ENCODE measurements at regions not wholly inside any gene's neighbourhood (a gene's known extent, or its start where the extent isn't known, plus 50 kb on each side); places are given as distances from the start of the nearest gene placed in this dataset.

DNA sequence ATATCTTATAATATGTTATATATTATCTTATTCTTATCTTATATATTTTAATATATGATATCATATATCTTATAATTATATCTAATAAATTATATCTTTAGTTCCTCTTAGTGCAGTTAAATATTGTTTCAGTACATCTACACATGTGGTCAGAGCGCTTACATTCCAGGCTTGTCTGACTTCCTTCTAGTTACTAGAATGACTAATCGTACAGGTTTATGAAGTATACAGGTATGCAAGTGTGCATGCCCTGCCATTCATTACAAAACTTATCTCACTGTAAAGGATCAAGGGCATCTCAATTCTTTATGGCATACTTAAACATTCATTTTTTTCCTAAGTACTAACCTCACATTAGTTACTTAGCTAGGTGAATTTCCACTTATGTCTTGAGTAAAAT lies 1278.0 kb upstream of the MAP3K7 start:
- DNase-seq = no peak

DNA sequence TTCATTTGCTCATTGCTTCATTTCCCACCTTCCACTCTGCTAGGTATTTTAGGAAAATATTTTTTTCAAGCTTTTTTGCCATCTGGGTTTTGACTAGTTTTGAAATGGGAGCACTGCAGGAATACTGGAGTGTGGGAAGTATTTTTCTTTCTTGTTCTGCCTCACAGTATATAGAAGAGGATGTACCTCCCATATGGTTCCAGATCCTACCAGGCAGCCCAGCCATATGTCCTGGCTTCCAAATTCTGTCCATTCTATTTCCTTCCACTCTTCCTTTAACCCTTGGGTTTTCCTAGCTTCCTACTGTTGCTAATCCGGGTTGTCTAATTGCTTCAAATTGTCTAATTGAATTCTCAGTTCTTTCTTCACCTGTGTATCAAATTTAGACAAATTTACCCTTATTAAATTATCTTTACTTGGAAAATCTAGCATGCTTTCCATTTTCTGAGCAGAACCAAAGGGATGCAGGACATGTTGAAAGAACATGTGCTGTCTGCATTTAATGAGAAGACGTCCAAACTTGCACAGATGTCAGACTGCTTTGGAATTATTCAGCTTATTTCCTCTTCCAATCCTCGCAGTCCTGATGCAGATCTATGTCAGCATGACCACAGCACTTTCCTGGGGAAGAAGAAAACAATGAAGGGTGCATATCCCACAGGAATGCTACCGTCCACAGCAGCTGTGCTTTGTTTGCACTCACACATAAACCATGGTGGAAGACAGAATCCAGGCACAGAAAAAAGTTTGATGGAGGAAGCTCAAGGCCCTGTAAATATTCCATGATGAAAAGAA lies 1273.9 kb upstream of the MAP3K7 start:
- DNase-seq = no peak

DNA sequence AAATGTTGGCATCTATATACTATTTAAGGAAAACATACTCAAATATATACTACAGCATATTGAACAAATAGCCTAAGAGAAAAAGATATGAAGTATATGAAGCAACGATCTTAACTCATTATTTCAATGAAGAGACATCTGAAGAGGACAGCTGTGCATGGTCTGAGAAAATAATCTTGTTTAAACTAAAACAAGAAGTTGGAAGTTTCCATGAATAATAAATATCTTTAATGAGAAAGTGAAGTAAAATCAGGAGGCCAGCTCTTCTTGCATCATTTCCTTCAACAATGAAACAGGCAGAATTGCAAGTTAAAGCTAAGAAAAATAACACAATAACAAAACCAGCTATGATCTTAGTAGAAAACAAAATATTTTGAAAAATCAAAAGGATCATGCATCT lies 1265.4 kb upstream of the MAP3K7 start:
- no peak for DNase-seq

DNA sequence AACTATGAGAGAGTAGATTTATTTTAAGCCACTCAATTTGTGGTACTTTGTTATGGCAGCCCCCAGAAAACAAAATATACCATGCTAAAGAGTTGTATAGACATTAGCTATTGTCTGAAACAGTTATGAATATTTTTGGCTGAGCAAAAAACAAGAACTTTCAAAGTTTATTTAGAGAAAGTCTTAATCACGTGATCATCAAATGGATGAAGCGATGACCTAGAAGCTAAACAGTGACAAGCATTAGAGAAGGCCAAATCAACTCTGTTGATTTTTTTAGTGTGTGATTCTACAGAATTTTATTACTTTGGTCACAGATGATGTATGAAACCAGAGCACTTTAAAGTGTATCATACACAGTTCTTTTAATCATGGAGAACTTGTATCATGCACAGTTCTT lies 1247.9 kb upstream of the MAP3K7 start:
- DNase-seq = no peak

DNA sequence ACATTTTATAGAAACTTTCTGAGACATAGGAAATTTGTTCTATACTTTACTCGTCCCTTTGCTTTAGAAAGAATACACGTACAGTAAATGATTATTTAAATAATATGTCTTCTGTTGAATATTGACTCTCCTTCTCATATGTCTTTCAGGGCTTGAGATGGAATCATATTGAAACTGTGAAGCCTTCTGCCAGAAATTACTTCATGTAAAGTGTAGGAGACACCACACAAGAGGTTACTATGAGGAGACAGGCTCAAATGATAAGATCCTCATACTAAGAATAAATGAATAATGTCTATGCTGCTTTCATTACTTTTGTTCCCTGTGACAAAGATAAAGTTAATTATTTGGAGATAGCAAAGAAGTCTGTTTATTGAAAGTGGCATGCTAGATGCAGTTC lies 1240.3 kb upstream of the MAP3K7 start:
- DNase-seq = no peak

DNA sequence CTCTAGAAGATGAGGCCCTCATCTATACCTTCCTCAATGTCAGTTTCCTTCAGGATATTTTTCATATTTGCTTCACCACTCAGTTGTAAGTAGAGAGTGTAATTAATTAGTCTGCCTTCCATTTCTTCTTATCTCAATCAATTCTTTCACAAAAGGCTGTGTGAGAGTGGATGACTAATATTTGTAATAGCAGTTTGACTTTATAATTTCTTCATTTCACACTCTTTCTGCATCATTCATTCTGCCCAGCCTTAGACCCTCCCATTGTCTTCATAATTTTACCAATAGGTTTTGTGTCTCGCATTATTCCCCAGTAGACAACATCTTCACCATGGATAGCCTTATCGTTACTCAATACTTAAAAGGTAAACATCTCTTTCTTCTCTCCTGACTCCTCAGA lies 1239.3 kb upstream of the MAP3K7 start:
- no peak for DNase-seq

DNA sequence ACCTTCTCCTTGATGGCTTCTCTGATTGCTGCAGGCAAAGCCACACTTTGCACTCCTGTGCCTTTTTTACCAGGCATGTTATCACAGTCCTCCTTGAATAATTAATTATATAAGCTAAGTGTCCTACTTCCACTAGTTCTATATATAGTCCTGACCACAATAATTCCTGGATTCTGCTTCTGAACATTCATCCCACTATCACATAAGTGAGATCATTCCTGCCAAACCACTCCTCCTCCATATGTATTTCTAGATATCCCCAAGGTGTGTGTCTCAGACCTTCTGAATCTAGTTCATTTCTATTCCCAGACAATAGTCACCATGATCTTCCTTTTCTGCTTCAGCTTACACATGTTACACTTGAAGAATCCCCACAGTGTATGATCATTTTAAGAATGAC lies 1237.5 kb upstream of the MAP3K7 start:
- no peak for DNase-seq

DNA sequence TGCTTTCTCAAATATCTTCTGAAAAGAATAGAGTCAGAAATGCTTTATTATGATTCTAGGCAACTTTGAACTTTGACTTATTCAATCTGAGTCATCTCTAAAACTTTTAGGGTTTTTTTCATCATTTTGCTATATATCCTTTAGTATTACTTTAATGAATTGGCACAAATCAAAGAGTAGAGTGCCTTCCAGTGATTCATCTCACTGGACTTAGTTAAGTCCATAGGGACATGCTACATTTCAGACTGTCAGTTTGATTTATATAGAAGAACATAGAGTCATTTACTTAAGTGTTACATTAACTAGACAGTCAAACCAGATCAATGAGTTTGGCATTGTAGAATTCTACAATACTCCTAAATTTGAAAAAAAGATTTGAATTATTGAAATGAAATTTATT lies 1235.7 kb upstream of the MAP3K7 start:
- DNase-seq = no peak

DNA sequence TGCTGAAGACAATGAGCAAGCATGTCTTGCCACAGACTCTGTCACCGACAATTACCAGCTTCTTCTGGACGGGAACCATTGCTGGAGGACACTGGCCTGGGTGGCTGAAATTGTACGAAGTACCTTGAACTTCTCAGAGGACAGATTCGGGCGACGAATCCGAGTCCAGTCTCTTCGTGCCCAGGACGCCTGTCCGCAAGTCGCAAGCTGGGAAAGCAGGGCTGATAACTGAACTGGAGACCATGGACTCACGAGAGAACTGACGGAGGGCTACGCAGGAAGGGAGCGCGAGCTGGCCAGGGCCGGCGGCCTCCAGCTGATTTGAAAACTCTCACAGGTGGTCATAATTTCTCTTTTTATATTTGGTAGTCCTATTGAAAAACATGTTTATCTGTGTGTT lies 1229.5 kb upstream of the MAP3K7 start:
- no peak for DNase-seq

DNA sequence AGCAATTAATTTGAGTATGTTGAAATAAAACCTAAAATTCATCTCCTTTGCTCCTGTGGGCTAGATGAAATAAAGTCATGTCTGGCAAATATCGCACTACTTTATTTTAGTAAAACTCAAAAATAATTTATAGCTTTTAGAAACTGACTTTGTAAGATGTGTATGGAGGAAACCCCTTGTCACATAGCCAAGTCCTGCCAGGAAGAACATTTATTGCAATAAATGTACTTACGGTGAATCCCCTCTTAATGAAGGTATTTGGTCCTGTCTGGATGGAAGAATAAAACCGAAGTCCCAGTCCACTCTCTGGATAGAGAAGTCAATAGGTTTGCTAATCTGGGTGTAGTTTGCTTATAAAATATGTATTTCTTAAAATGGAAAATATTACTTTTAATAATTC lies 1226.8 kb upstream of the MAP3K7 start:
- DNase-seq = no peak

DNA sequence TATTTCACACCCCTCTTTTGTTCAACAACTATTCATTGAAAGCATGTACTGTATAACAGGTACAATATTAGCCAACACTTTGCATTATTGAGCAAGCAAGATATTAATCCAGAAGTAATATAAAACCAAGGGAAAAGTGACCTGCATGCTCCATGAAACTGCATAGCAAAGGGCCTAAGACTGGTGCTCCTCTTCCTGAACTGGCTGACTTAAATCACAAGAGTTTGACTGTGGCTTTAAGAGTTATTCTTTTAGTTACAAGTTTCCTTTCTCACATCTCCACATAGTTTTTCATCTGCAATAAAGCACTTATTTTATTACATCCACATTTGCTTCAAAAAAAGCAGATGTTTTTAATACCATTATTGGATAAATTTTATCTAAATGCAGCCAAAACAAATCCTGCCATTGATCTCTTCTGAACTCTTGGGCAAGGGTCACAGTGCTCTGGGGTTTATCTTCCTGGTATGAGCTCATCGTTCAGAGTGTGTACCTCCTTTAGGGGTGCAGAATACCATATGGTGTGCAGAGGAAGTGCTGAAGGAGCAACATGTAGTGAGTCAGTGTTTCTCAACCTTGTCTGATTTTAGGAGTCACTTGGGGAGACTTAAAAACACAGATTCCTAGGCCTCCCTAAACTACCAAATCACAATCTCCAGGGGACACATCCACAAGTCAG lies 1225.9 kb upstream of the MAP3K7 start:
- no peak for DNase-seq

DNA sequence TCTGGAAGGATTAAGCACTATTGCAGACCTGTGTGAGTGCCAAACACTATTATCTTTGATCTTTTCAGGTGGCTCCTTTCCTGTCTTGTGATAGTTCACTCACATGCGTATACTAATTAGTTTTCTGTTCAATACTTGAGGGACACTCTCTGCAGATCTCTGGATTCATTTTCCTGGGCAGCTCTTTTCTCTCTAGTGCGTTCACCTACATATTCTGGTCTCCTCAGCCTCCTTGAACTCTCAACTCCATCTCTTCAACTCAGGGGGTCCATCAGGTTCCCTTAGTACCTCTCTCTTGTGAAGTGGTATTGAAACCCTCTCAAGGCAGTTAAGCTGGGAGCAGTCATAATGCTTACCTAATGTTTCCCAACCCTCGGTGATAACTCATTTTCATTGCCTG lies 1218.1 kb upstream of the MAP3K7 start:
- DNase-seq = no peak

DNA sequence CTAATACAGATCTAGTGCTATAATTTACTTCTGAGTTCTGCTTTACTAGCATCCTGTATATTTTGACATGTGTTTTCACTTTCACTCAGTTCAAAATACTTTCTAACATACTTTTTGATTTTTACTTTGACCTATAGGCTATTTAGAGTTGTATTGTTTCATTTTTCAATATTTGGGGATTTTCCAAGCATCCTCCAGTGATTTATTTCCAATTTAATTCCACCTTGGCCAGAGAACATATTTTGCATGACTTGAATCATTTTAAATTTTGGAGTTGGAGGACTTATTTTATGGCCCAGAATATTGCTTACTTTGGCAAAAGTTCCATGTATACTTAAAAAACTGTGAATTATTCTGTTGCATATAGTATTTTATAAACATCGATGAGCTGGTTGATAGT lies 1215.6 kb upstream of the MAP3K7 start:
- no peak for DNase-seq

DNA sequence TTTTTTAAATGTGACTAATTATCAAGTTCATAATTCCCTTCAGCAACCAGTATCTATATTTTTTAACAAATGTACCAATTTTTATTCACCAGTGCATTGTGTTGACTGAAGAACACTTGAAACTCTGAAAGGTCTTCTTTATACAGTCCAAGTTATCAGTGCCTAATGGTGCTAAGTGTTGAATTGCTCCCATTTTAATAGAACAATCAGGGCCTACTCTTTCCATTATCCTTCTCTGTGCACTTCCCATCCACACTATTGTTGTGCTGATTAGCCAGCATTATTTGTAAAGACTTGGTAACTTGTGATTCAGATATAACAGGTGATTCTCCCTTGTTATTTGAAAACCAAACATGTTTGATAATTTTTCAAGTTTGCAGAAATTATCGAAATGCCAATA lies 1209.7 kb upstream of the MAP3K7 start:
- no peak for DNase-seq

DNA sequence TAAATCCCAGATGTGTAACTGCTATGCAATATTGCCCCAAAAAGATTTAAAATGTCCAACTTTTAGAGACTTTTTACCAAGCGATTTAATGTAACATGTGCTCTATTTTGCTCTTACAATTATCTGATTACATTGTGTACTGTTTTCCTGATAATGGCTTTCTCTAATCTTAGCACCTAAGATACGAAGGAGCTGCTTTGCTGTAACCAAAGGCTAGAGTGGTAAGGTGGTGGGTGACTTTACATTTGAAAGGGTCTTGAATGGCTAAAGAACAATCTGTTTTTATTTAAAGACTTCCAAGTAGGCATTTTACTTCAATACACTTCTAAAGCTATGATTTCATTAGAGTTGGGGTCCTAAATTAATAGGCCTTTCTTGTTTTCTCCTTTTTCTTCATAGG lies 1201.6 kb upstream of the MAP3K7 start:
- no peak for DNase-seq

DNA sequence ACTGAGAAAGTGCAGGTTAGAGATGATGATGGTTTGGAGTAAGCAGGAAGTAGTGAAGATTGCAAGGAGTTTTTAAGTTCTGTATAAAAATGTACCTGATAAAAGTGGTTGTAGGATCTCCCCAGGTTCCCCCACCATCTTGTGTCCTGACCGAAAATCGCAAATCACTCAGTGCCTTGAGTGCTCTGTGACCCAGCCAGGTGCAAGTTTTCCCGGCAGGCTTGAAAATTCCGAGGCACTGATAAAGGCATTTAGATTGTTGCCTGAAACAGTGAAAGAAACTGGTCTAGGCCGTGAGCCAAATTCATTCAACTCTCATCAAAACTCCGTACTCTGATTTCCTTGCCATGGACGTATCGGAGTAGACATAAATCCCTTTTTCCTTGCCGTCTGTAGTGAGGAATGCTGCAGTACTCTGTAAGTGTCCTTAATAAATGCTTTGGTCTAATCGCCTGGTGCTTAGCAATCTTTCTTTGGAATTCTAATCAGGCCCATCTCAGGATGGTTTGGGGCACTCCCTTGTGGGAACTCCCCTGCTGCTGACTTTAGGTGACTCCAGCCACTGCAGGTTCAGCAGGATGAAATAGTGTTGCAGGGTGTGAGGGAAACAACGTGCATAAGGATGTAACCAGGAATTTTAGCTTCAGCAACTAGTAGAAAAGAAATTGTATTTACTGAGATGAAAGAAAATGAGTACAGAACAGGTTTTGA lies 1199.8 kb upstream of the MAP3K7 start:
- DNase-seq = no peak

DNA sequence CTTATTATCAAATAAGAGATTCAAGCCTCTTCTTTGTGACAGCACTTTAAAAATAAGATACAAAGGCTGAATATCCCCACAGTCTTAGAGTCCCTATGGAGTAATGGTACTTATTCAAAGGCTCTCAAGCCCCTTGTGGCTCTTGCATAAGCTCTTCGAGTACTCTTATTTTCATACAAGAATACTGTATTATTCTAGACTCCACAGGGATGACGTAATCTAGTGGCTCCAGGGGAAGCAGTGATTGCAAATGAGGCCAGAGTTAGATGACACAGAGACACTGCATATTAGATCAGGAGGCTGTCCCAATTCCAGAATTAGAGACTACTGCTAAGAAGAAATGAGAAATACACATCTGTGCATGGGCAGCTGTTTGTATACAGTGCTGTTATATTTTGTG lies 1195.9 kb upstream of the MAP3K7 start:
- no peak for DNase-seq

DNA sequence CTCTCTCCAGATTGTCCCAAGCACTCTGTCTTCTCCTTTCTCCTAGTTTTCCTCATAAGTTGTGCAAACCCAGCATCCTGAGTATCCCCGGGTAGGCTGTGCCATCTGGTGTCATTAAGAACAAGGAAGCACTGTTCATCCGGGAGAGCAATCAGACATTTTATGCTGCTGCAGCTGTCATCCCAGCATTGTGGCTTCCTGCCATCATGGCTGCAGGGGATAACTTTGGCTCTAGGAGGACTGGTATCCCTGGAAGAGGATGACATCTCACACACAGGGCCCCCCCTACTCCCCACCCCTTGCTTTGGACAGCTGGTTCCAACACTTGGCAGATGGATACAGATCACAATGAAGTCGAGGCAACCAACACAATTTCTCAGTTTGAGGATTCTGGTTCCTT lies 1195.1 kb upstream of the MAP3K7 start:
- no peak for DNase-seq

DNA sequence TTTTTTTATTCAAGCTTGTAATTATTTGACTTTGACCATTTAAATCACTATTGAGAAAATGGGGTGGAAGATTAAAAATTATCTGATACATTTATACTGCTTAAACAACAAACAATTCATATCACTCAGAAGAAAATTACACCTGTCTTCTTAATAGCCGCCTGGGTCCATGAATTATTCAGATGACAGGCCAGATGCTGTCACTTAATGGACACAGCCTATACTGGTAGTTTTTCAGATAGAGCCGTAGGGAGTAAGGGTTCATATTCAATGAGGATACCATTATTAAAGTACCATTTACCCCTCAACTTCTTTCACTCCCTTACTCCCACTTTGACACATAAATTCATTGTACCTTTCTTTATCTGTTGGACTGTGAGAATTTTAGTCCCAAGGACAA lies 1193.4 kb upstream of the MAP3K7 start:
- no peak for DNase-seq

DNA sequence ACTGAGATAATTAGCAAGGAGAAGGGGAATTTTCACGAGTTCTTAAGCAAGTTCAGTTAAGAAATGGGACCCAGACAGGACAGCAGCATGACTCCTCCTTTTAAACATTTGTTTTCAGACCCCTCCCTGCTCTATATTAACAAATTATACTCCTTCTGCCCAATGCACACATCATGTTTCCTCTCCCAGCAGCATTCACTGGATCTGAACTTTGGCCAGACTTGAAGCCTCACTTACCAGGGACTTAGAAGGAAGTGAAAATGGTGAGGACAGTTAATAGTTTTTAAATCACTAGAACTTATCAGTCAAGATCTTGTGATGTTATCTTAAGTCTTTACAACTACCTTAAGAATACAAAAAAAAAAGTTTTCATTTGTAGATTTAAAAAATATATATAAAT lies 1174.7 kb upstream of the MAP3K7 start:
- no peak for DNase-seq

DNA sequence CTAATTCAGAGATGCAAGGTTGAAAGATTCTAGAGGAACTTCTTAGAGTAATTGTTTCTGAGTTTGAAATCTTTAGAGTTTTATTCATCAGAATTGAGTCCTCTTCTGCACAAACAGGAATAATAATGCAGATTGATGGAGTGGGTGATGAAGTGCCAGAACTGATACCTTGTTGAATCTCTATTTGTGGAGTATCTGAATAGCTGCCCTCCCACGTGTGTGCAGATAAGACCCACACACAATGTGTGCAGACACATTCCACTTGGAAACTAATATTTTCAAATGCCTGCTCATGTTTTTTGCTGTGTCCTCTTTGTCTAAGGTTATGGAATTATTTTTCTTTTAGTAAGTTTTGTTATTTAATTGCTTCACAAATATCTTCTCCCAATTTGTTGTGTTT lies 1167.8 kb upstream of the MAP3K7 start:
- no peak for DNase-seq

DNA sequence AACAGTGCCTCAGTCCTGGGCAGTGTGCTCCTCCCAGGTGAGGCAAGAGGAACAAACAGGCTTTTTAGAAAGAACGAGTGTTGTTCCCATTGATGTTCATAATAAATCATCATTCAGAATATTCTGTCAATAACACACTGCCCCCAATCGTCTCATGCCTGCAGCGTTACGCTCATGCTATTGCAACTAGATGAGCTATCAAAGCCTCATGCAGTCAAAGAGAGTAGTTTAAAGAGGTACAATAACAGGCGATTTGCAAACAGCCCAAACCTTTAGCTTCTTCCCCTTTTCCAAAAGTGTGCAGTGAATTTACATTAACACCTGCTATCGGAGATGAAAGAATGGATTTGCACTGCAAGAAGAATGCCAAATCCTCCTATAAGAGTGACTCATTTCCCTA lies 1164.7 kb upstream of the MAP3K7 start:
- DNase-seq = no peak

DNA sequence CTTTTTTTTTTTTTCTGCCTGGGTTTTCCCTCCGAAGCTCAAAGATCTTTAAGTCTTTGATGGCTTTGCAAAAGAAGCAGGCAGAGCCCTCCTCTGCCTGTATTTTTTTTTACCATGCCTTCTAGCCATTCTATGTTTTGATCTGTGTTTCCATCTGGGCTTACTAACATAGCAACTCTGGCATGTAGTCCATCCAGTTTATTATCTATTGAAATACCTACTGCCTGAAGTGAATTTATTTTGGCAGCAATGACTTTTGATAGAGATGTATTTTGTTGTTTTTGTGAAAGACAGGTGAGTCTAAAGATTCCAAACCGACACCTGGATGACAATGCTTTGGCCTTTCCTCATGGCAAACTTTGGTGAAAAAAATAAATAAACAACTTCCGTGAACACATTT lies 1157.7 kb upstream of the MAP3K7 start:
- no peak for DNase-seq

DNA sequence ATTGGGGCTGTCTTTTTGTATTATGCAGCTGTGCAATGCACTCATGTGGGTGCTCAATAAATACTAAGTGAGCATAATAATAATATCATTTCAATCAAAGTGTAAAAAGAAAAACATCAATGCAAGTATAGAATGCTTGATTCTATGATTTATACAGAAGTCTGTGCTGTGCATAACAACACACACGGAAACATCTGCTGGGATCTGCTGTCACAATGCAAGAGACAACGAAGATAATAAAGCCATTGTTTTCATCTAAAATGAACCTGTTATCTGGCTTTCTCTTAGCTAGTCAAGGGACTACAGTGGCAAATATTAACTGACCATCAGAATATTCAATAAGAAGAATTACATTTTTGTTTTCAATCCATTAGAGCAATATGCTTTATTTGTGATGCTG lies 1156.9 kb upstream of the MAP3K7 start:
- DNase-seq = no peak

Measured in activated effector memory CD4-positive, alpha-beta T cell treated with anti-CD3 and anti-CD28 coated beads, Interleukin-2, amount 50 U/mL, for 16 hours (primary cell).